ENCODE measurements at regions not wholly inside any gene's neighbourhood (a gene's known extent, or its start where the extent isn't known, plus 50 kb on each side); places are given as distances from the start of the nearest gene placed in this dataset.
"Not testable (repeated sequence)": the region's sequence is repeated elsewhere in the genome, so short reads cannot be mapped to it uniquely, and the experiment has no call there.

DNA sequence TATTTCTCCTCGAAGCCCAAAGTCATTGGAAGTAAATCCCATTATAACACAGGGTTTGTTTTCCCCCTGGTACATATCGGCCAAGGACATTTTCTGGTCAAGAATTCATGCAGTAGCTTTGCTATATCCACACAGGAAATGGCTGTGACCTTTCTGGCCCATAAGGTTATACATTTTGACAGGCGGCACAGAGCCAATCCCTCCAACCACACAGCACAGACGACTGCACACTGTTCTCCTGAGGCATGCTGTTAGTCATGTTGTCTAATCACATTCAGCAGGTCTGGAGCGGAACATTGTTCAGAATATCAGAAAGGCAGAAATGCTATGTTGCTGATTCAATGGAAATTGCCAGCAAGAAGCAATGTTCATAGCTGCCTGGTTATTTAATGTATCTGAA lies 742.3 kb upstream of the SLC8A1 start:
- no peak for DNase-seq

DNA sequence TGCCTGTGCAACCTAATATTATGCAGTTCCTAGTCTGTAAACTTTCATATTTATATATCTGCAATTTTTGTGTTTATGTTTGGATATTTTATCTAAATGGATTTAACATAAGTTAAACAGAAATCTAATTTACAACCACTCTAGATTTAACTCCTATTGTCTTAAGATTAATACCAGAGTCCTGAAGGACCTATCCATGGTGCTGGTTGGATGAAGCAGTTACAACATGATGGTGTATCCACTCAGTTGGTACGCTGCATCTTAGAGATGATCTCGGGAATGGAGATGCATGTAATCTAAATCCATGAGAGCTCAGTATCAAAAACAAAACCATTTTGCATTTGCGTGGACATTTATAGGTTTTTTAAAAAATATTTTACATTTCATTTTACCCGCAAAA lies 745.9 kb upstream of the SLC8A1 start:
- DNase-seq = no peak

DNA sequence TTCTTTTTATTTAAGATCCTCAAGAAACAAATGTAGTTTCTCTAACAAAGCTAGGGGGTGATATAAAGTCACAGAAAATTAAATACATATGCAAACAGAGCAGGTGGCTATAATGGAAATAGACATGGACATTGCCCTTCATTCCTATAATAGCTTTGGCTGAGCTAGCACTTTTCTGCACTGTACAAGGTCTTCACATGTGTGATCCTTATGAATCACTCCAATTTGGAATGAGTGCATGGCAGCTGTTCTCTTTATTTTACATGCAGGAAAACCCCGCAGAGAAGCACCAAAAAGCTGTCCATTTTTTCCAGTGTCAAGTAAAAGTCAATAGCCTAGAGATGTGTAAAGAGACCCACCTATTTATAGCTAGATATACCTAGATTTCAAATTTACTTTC lies 747.4 kb upstream of the SLC8A1 start:
- no peak for DNase-seq

GRCh38 chr2:41204315-41204714 lies 752.4 kb upstream of the SLC8A1 start:
- no peak for DNase-seq

- DNase-seq = no peak
These were observed 754.1 kb upstream of the SLC8A1 start for GRCh38 chr2:41206004-41206403.

GRCh38 chr2:41207578-41207977 lies 755.7 kb upstream of the SLC8A1 start:
- no peak for DNase-seq

DNA sequence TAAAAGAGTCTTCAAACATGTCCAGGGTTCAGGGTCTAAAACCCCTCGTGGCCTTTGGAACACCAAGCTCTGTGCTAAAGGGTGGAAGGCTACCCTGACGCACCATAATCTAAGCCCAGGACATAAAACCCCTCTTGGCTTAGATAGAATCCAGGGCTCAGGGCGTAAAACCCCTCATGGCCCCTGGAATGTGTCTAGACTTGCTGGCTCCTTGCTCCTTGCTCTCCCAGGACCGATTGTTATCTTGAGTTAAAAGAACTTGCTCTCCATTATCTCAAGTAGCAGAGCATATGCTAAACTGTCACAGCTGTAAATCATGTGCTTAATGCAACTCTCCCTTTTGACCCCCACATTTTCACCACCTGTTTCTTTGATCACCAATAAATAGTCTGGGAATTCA lies 758.1 kb upstream of the SLC8A1 start:
- DNase-seq = not testable (repeated sequence)

- no peak for DNase-seq
These were observed 765.1 kb upstream of the SLC8A1 start for GRCh38 chr2:41216978-41217377.

GRCh38 chr2:41222593-41222992 lies 770.7 kb upstream of the SLC8A1 start:
- DNase-seq = no peak

DNA sequence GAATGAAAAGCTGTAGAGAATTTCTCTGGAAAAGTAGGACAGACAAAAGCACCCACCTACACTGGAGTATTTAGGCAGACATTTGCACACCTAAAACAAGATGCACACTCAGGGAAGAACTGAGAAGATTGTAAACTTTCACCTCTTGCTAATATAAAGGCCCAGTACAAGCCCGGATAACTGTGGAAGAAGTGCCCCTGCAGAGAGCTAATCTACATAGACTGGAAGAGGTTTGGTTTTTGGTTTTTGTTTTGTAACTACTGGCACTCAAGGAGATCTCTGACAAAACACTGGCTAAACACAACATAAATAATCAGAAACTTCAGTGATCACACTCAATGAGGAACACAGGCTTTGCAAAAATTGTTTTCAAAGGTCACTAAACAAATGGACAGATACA lies 782.2 kb upstream of the SLC8A1 start:
- DNase-seq = no peak

- no peak for DNase-seq
These were observed 789.6 kb upstream of the SLC8A1 start for GRCh38 chr2:41241325-41242000.

GRCh38 chr2:41242001-41242331 lies 790.1 kb upstream of the SLC8A1 start:
- DNase-seq = no peak

DNA sequence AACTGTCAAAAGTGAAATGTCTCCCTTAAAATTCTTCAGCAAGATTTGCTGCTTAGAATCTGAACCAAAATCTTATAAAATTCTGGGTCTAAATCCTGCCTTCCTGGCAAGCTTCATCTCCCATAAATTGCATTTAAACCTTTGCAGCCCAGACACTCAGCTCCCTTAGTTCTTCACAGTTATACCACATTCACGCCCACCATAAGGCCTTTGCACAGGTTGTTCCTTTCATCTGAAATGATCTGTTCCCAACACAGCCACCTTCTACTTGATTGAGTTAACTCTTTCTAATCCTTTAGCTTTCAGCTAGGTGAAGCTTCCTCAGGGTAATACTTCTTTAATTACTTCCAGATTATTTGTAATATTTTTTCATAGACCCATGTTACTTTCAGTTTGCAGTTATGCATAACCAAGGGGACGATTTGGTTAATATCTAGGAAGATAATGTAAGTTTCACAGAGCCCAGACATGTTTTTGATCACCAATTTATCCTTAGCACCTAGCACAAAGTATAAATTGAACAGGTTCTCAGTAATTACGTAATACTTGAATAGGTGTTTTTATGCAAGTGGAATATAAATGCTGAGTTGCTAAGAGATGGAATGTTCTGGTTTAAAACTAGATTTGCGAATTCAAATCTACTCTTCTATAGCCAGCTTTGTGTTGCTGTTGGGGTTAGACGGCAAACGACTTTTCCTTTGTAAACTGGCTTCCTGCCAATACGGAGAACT lies 779.7 kb upstream of the PKDCC start:
- DNase-seq = no peak

- DNase-seq = no peak
These were observed 764.6 kb upstream of the PKDCC start for GRCh38 chr2:41283079-41283775.

- no peak for DNase-seq
These were observed 754.3 kb upstream of the PKDCC start for GRCh38 chr2:41293491-41293890.

DNA sequence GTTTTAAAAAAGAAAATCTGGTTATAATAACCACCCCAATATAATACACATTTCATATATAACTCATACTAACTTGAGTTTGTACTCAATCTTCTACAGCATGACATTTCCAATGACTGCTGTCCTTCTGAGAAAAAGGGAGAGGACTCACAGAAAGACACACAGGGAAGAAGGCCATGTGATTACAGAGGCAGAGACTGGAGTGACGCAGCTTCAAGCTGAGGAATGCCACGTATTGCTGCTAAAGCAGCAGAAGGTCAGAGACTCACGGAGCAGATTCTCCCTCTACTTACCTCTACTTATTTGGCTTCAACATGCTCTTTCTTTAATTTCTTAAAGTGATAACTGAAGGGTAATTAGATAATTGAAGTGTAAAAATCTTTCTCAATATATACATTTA lies 753.5 kb upstream of the PKDCC start:
- no peak for DNase-seq

DNA sequence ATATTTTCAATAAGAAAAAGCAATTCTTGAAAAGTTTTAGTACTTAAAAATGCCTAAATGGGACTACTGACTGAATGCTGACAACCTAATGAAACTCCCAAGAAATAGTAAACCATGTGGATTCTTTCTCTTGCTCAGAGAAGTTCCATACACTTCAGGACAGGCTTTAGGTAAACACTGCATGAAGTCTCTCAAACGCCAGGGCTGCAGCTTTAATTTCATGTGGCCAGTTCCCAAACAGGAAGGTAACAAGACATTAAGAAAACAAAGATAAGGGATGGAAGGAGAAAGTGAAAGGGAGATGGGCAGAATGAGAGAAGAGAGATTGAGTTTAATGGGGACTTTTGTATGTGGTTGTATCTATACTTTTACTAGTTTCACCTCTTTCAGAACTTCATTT lies 734.7 kb upstream of the PKDCC start:
- no peak for DNase-seq

- no peak for DNase-seq
These were observed 733.2 kb upstream of the PKDCC start for GRCh38 chr2:41314511-41315070.

DNA sequence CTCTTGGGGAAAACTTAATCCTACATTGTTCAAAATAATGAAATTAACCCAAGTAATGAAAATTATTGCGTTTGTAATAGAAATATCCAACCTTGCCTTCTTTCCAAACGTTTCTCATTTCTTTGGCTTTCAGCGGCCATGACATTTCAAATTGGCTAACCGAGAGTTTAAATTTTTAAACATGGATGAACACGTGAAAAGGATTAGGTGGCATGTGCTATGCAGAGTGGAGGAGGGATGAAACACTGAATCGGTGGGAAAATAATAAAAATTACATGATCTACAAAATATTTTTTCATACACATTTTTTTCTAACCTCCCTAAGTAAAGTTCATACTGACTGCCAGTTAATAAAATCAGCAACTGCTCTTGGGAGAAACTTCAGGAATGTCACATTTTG lies 728.4 kb upstream of the PKDCC start:
- no peak for DNase-seq

DNA sequence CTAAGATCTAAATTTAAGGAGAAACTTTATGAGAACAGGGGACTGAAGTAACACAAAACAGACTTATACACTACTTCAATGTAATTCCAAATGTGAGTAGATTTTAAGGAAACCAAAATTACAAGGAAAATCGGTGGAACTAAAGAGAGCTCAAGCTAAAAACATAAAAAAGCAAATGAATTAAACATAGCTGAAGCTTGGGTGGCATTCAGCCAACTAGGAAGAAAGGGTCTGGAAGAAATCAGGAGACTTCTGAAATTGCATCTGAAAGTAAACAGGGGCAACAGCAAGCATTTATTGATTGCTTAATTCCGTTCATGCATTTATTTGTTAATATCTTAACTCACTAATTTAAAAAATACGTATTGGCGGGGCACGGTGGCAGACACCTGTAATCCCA lies 727.3 kb upstream of the PKDCC start:
- no peak for DNase-seq

- DNase-seq = no peak
These were observed 726.5 kb upstream of the PKDCC start for GRCh38 chr2:41321351-41321750.

GRCh38 chr2:41326851-41327250 lies 721.0 kb upstream of the PKDCC start:
- DNase-seq = no peak

DNA sequence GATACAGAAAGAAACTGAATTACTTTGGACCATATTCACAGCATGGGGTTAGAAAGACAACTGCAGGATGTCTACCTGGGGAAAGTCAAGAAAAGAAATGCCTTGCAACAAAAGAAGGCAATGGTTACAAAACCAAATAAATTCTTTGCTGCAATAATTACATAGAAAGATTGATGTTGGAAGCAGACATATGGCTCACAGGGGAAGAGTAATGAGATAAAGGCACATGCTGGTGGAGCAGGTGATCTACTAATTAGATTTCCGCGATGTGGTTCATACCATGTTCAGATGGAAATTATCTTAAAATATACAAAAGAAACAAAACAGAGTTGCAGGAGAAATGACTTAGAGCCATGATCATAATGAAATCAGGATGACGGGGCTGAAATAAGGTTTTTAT lies 718.8 kb upstream of the PKDCC start:
- no peak for DNase-seq

DNA sequence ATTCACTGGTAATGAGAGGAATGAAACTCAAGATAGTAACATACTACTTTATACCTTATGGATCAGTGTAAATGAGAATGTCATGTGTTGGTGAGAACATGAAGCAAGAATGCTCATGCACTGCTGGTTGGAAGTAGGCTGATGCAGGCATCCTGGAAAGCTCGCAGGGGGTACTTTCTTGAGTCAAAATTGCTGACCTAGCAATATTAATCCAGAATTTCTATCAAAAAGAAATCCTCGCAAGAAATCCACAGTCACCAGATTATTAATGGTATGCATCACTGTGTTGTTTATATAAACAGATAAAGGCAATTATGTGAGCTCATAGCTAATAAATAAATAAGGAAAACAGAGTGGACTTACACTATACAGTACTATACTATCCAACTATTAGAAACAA lies 713.7 kb upstream of the PKDCC start:
- no peak for DNase-seq
